ENCODE measurements at regions not wholly inside any gene's neighbourhood (a gene's known extent, or its start where the extent isn't known, plus 50 kb on each side); places are given as distances from the start of the nearest gene placed in this dataset.
A peak's percentile ranks its signal among the peaks of the same experiment; 100 is the strongest.

DNA sequence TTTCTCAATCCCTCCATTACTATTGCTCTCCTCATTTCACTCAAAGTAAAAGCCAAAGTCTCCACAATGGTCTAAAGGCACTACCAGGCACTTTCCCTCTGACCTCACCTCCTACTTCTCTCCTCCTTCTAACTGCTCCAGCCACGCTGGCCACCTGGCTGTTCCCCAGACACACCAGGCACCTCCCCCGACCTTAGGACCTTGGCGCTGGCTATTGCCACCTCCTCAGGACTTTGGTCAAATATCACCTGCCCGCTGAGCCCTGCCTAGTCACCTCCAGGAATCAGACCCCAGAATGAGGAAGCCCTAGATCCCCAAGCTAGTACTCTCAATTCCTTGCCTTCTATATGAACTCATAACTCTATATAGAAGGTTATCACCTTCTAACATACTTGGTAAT, 66.2 kb upstream of the STEAP1B start:
- no peak overlapping the region for H4K8ac ChIP-seq (ENCODE audit: extremely low read depth, insufficient read depth, low read length)
- H3K79me2 ChIP-seq (ENCODE audit: control insufficient read depth in 1 of 2, insufficient read depth in 2 of 2, low read length in 2 of 2), result no peaks in the 10 kb centered on the region
- H3K56ac ChIP-seq (replicated peaks; ENCODE audit: insufficient read length, low read depth, low read length), result no peak overlapping the region
- H2AFZ ChIP-seq (ENCODE audit: low read length), result no peak overlapping the region
- no peak overlapping the region for H3K14ac ChIP-seq (ENCODE audit: insufficient read length)
- no peak overlapping the region for H3K9ac ChIP-seq (replicated peaks in 1 of 4; ENCODE audit: extremely low read depth in 1 of 4, low read depth in 3 of 4, low read length in 3 of 4)
- no peaks in the 10 kb centered on the region for H3K23me2 ChIP-seq (ENCODE audit: low read depth, low read length)
- H3K4ac ChIP-seq (replicated peaks; ENCODE audit: insufficient read length, low read depth, low read length), result no peak overlapping the region
- CTCF ChIA-PET (ENCODE audit: partially characterized antibody), result no interaction called here
- H4K5ac ChIP-seq (ENCODE audit: insufficient read length, low read depth, low read length), result no peak overlapping the region
- FAIRE-seq, result no peak
- no peak for DNase-seq (ENCODE audit: low read depth in 1 of 2, low spot score in 2 of 2)
- no peaks in the 10 kb centered on the region; the same call in 1 of the 2 replicates for H3K79me1 ChIP-seq (ENCODE audit: low read depth, low read length)
- H3K27ac ChIP-seq (ENCODE audit: low read depth, low read length), result no peak overlapping the region
- 92% methylated on average over 4 of the region's 4 CpGs; no CpG with 5 or more reads in 1 of the 2 experiments for WGBS, 2 experiments (ENCODE audit: extremely low coverage in 1 of 2, insufficient coverage in 1 of 2, insufficient read length in 1 of 2, insufficient replicate concordance in 2 of 2, low coverage in 1 of 2, low lambda C conversion rate in 2 of 2, missing lambda C conversion rate in 1 of 2)
- peak overlapping the region; percentile 22; the same call in 1 of the 2 replicates for H3K18ac ChIP-seq (ENCODE audit: extremely low read depth, low read length)
- peak overlapping the region; percentile 71; the same call in 1 of the 2 replicates for H2BK12ac ChIP-seq (ENCODE audit: low read depth, low read length)
- H3K4me1 ChIP-seq (replicated peaks in 1 of 4; ENCODE audit: control insufficient read depth in 3 of 4, insufficient read depth in 4 of 4, low read length in 3 of 4), result peaks cover 9 to 29% (median 22%) of the 10 kb centered on the region in 4 experiments
- no peak overlapping the region for H2AK5ac ChIP-seq (ENCODE audit: low read depth, low read length)
- POLR2A ChIA-PET (ENCODE audit: partially characterized antibody), result no interaction called here
- H3K4me3 ChIP-seq (ENCODE audit: extremely low read depth in 1 of 4, insufficient read depth in 2 of 4, low read depth in 3 of 4, low read length in 4 of 4), result no peak overlapping the region
- H2BK20ac ChIP-seq (ENCODE audit: low read length), result no peak overlapping the region
- H4K91ac ChIP-seq (replicated peaks; ENCODE audit: insufficient read length, low read length), result no peak overlapping the region
- H4K20me1 ChIP-seq (replicated peaks in 1 of 2; ENCODE audit: control insufficient read depth in 1 of 2, insufficient read depth in 2 of 2, low read length in 2 of 2), result no peaks in the 10 kb centered on the region
- H3K27me3 ChIP-seq (replicated peaks in 1 of 4; ENCODE audit: control insufficient read depth in 3 of 4, extremely low read depth in 1 of 4, insufficient read depth in 3 of 4, low read length in 3 of 4), result no peaks in the 10 kb centered on the region
- H3K9me3 ChIP-seq (ENCODE audit: insufficient read depth in 2 of 2, low read depth in 1 of 2, low read length in 1 of 2), result no peaks in the 10 kb centered on the region
- no peak overlapping the region for H3K23ac ChIP-seq (ENCODE audit: insufficient read length)
- H3K36me3 ChIP-seq (ENCODE audit: control insufficient read depth in 2 of 4, insufficient read depth in 4 of 4, low read length in 3 of 4), result no peaks in the 10 kb centered on the region
- no peak overlapping the region; the same call in 1 of the 2 replicates for H2BK5ac ChIP-seq (ENCODE audit: low read depth, low read length)
- H2BK15ac ChIP-seq (ENCODE audit: low read length), result no peak overlapping the region
- no peak overlapping the region for H3K4me2 ChIP-seq (ENCODE audit: insufficient read depth in 1 of 2, low read depth in 2 of 2, low read length in 2 of 2)
- no peak overlapping the region for H2BK120ac ChIP-seq (replicated peaks; ENCODE audit: low read depth, low read length)
- TF ChIP-seq EGR1 (IDR thresholded peaks at IDR 0.05; ENCODE audit: borderline replicate concordance, low read depth, low read length) (no peak), CREB1 (IDR thresholded peaks at IDR 0.05) (no peak), CTBP2 (IDR thresholded peaks at IDR 0.05; ENCODE audit: borderline replicate concordance, insufficient read depth, insufficient read length, low read length) (no peak), SP2 (IDR thresholded peaks at IDR 0.05; ENCODE audit: low read length) (no peak), TAF1 (IDR thresholded peaks at IDR 0.05; ENCODE audit: low read depth, low read length) (no peak), BCL11A (IDR thresholded peaks at IDR 0.05; ENCODE audit: low read depth in 2 of 2, low read length in 2 of 2) (no peak), SRF (IDR thresholded peaks at IDR 0.05; ENCODE audit: low read depth, low read length) (no peak), TEAD4 (IDR thresholded peaks at IDR 0.05; ENCODE audit: low read depth, low read length) (no peak), KDM1A (IDR thresholded peaks at IDR 0.05; ENCODE audit: borderline replicate concordance, low read length) (no peak)
- TF ChIP-seq, protein P1, sequence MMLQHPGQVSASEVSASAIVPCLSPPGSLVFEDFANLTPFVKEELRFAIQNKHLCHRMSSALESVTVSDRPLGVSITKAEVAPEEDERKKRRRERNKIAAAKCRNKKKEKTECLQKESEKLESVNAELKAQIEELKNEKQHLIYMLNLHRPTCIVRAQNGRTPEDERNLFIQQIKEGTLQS (IDR thresholded peaks at IDR 0.05; ENCODE audit: insufficient read depth, low read depth, low read length), result no peak
- TF ChIP-seq, protein P2, sequence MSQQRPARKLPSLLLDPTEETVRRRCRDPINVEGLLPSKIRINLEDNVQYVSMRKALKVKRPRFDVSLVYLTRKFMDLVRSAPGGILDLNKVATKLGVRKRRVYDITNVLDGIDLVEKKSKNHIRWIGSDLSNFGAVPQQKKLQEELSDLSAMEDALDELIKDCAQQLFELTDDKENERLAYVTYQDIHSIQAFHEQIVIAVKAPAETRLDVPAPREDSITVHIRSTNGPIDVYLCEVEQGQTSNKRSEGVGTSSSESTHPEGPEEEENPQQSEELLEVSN (IDR thresholded peaks at IDR 0.05), result no peak
- TF ChIP-seq, protein P3, sequence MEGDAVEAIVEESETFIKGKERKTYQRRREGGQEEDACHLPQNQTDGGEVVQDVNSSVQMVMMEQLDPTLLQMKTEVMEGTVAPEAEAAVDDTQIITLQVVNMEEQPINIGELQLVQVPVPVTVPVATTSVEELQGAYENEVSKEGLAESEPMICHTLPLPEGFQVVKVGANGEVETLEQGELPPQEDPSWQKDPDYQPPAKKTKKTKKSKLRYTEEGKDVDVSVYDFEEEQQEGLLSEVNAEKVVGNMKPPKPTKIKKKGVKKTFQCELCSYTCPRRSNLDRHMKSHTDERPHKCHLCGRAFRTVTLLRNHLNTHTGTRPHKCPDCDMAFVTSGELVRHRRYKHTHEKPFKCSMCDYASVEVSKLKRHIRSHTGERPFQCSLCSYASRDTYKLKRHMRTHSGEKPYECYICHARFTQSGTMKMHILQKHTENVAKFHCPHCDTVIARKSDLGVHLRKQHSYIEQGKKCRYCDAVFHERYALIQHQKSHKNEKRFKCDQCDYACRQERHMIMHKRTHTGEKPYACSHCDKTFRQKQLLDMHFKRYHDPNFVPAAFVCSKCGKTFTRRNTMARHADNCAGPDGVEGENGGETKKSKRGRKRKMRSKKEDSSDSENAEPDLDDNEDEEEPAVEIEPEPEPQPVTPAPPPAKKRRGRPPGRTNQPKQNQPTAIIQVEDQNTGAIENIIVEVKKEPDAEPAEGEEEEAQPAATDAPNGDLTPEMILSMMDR (IDR thresholded peaks at IDR 0.05; ENCODE audit: control extremely low read depth in 1 of 3, insufficient read depth in 1 of 3, low read depth in 1 of 3, low read length in 3 of 3), result no peak
